GM13976 (cell line): ENCODE measurements at regions not wholly inside any gene's neighbourhood (a gene's known extent, or its start where the extent isn't known, plus 50 kb on each side); places are given as distances from the start of the nearest gene placed in this dataset.

Experiments
- DNase-seq: peaks from one replicate; pipeline ENCODE4 v3.0.0; 2012; ENCODE audit warnings: low spot score
- CTCF ChIP-seq: IDR thresholded peaks from 2 replicates; pipeline ENCODE4 v1.5.1; 2012; ENCODE audit warnings: borderline replicate concordance, mild to moderate bottlenecking; ENCODE audit not compliant: insufficient read depth; ENCODE audit errors: extremely low read depth, missing control alignments, control extremely low read depth
- in situ Hi-C: fragments of 300-500 bp; cut with MboI; formaldehyde crosslinking; loops from one replicate; pipeline ENCODE4 v1.12.0; 2022; ENCODE audit warnings: low sequenced_read_pairs, mixed read lengths, inconsistent platforms; ENCODE audit not compliant: unreplicated experiment

- in situ Hi-C loops: no loop called here
- no peak for TF ChIP-seq CTCF
- no peak for DNase-seq
Observed at GRCh38 chr15:45785897-45786296, 151.1 kb downstream of the SQOR start.

DNA sequence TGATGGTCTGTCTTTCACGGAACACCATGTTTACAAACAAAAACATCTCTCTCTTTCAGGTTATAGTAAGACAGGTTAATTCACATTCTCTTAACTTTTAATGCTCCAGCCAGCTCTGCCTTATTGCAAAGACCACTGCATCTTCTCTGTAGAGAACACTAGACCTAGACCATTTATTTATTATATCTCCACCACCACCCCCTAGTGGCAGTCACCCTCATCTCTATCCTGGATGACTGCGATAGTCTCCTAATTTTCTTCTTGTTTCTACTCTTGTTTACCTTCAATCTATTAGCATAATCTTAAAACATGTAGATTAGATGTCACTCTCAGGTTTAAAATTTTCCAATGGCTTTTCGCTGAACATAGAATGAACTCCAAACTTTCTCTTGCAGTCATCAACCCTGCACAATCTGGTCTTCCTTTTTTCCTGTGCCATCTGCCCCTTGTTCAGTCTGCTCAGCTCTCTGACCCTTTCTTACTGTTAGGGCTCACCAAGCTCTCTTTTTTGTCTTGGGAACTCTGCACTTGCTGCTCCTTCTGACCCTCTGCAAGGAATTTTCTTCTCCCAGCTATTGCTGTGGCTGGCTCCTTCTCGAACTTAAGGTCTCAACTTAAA is 155.6 kb downstream of the SQOR start:
- in situ Hi-C loops: no loop called here
- peak; percentile 31 for TF ChIP-seq CTCF
- DNase-seq: peak; percentile 31

DNA sequence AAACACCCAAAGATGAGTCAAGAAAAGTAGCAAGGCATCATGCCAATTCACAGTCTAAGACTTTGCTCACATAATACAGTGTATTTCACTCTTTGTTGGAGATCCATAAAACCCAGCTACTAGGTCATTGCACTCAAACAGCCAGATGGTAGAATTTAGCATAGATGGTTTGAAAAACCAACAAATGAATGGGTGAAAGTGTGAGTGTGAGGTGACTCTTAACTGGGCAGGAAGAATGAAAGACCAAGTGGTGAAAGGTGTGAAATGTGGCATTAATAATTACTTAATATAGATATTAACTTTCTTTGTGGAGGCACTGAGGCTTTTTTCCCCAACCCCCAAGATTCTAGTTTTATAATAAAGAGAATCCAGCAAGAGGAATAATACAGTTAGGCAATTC is 159.5 kb downstream of the SQOR start:
- TF ChIP-seq CTCF: no peak
- in situ Hi-C loops: no loop called here
- DNase-seq: no peak

- in situ Hi-C loops: no loop called here
- no peak for TF ChIP-seq CTCF
- no peak for DNase-seq
Observed at GRCh38 chr15:45794712-45795439, 160.0 kb downstream of the SQOR start.

DNA sequence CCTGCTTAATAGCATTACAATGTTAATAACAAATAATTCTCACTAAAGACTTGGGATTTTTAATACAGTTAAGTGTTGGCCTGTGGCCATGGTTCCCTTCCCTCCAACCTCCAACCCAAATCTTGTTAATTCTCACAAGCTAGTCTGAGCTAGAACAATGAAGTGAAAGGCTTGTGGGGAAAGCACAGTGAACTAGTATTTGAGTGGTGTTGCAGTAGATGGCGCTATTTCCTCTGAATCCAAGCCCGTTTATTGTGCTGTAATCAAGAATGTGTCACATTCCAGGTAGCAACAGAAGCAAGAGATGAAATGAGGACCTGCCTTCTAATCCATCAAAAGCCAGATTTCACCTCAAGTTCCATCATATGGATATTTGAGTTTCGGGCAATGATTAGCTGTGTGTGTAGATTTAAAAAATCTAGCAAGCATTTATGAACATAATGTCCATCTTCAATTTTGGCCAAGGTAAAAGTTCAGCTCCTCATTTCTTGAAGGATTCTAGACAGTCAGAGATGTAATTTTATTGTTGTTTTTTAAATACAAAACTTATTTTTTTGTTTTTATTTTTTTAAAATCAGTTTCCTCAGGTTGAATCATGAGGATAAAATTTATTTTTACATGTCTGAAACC is 160.7 kb downstream of the SQOR start:
- in situ Hi-C loops: no loop called here
- peak; percentile 18 for DNase-seq

DNA sequence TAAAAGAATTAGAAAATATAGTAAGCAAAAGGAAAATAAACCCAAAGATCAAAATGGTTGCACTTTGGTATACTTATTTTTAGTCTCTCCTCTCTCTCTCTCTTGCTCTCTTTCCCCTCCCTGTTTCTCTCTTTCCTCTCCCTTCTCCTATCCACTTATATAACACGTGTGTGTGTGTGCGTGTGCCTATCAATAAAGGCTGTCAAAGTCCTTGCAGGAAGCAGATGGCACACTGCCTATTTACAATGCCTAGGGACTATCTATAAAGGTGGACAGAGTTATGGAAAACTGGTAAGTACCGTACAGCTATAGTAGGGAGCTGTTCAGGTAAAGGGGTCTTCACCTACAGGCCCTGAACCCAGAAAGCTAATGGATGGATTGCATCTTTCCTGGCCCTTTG is 161.6 kb downstream of the SQOR start:
- no peak for DNase-seq
- no peak for TF ChIP-seq CTCF
- in situ Hi-C loops: no loop called here

More for the DNA sequence above, 160.7 kb downstream of the SQOR start:
- TF ChIP-seq CTCF: peak; percentile 25
